Myocyte (in vitro differentiated cells): ENCODE measurements at regions not wholly inside any gene's neighbourhood (a gene's known extent, or its start where the extent isn't known, plus 50 kb on each side); places are given as distances from the start of the nearest gene placed in this dataset.

Experiments used
- DNase-seq: peaks from one replicate; pipeline ENCODE4 v3.0.0-alpha.2; 2012; ENCODE audit warnings: low read depth

- DNase-seq: no peak
These were observed 1169.2 kb upstream of the NXPH2 start for GRCh38 chr2:139949242-139949972.

- no peak for DNase-seq
These were observed 1166.5 kb upstream of the NXPH2 start for GRCh38 chr2:139946690-139947089.

- DNase-seq: no peak
These were observed 1160.5 kb upstream of the NXPH2 start for GRCh38 chr2:139940686-139941085.

- no peak for DNase-seq
These were observed 1145.7 kb upstream of the NXPH2 start for GRCh38 chr2:139925903-139926302.

- DNase-seq: no peak
These were observed 1143.9 kb upstream of the NXPH2 start for GRCh38 chr2:139924070-139924469.

- no peak for DNase-seq
These were observed 1138.8 kb upstream of the NXPH2 start for GRCh38 chr2:139918982-139919381.

- DNase-seq: no peak
These were observed 1137.6 kb upstream of the NXPH2 start for GRCh38 chr2:139917690-139918384.

- no peak for DNase-seq
These were observed 1136.6 kb upstream of the NXPH2 start for GRCh38 chr2:139916822-139917221.

GRCh38 chr2:139911160-139911559, 1131.0 kb upstream of the NXPH2 start:
- DNase-seq: no peak

GRCh38 chr2:139909136-139909535, 1128.9 kb upstream of the NXPH2 start:
- no peak for DNase-seq

GRCh38 chr2:139905624-139906023, 1125.4 kb upstream of the NXPH2 start:
- DNase-seq: no peak

GRCh38 chr2:139891636-139892035, 1111.4 kb upstream of the NXPH2 start:
- DNase-seq: no peak

- no peak for DNase-seq
These were observed 1105.8 kb upstream of the NXPH2 start for GRCh38 chr2:139885921-139886498.

GRCh38 chr2:139876964-139877363, 1096.8 kb upstream of the NXPH2 start:
- DNase-seq: no peak

- DNase-seq: no peak
These were observed 1096.1 kb upstream of the NXPH2 start for GRCh38 chr2:139876321-139876720.

GRCh38 chr2:139872503-139872902, 1092.3 kb upstream of the NXPH2 start:
- no peak for DNase-seq

GRCh38 chr2:139872032-139872431, 1091.8 kb upstream of the NXPH2 start:
- DNase-seq: no peak

- DNase-seq: no peak
These were observed 1087.5 kb upstream of the NXPH2 start for GRCh38 chr2:139867601-139868226.

- no peak for DNase-seq
These were observed 1084.7 kb upstream of the NXPH2 start for GRCh38 chr2:139864821-139865302.

GRCh38 chr2:139854769-139855483, 1074.7 kb upstream of the NXPH2 start:
- no peak for DNase-seq

GRCh38 chr2:139850254-139850890, 1070.2 kb upstream of the NXPH2 start:
- DNase-seq: no peak
